Lower leg skin (tissue), 4 donors: ENCODE measurements at regions not wholly inside any gene's neighbourhood (a gene's known extent, or its start where the extent isn't known, plus 50 kb on each side); places are given as distances from the start of the nearest gene placed in this dataset.

Source experiments
- DNase-seq, 2 donors: peaks; one replicate each; pipeline ENCODE4 v3.0.0-alpha.2; 2019; ENCODE audit warnings: low spot score in 2 of 2
- H3K4me3 ChIP-seq: fragments of 200-600 bp; sonication (generic); 2 replicates; pipeline ENCODE4 v1.5.1; 2017; ENCODE audit warnings: mild to moderate bottlenecking, low read depth; ENCODE audit not compliant: poor library complexity, severe bottlenecking
- POLR2A ChIP-seq, 2 donors: fragments of 450-650 bp; IDR thresholded peaks; one replicate each; pipeline ENCODE4 v1.6.1; 2016 to 2017; ENCODE audit warnings: antibody characterized with exemption in 2 of 2, mild to moderate bottlenecking in 1 of 2, moderate library complexity in 1 of 2
- WGBS, 2 donors: methylation state at CpG; one replicate each; pipeline ENCODE4 v1.1.5; 2018; 5-methylcytosine and 5-hydroxymethylcytosine counted together
- intact Hi-C: fragments of 100-400 bp; cut with DNase I; formaldehyde crosslinking; loops from one replicate; pipeline ENCODE4 v1.15.0; 2023; ENCODE audit warnings: low total_unique reads
- TF ChIP-seq, protein P1 (sequence below), 3 donors: fragments of 450-650 bp; IDR thresholded peaks; one replicate each; pipeline ENCODE4 v1.5.1; 2016; ENCODE audit warnings: antibody characterized with exemption in 3 of 3, mild to moderate bottlenecking in 3 of 3, moderate library complexity in 2 of 3

DNA sequence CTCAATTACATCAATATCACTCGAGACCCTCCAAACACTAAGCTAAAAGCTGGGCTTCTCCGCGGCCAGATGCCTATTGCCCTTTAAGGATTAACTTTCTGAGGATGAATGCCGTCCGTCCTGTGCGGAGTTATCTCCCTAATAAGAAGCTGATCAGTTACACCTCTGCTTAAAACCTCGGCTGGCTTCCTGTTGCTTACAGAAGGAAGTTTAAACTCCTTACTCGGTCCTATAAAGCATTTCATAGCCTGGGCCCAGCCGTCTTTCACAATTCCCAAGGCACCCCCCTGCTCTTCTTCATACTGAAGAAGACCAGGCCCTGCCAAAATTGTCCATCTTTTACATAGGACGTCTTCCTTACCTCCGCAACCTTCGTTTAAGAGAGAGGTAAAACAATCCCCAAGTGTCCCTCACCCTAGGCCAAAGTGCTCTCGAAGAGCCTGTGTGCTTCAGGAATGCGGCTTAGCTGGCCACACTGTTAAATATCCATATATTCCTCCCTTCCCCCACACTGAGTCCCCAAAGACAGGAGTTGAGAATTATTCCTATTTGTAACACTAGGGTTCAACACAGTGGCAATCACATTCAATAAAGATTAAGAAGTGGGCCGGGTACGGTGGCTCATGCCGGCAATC is 112.6 kb upstream of the IRX5 start:
- intact Hi-C loops, result no loop called here
- no peak overlapping the region for H3K4me3 ChIP-seq
- TF ChIP-seq POLR2A (IDR thresholded peaks at IDR 0.05), result no peak
- TF ChIP-seq, protein P1, sequence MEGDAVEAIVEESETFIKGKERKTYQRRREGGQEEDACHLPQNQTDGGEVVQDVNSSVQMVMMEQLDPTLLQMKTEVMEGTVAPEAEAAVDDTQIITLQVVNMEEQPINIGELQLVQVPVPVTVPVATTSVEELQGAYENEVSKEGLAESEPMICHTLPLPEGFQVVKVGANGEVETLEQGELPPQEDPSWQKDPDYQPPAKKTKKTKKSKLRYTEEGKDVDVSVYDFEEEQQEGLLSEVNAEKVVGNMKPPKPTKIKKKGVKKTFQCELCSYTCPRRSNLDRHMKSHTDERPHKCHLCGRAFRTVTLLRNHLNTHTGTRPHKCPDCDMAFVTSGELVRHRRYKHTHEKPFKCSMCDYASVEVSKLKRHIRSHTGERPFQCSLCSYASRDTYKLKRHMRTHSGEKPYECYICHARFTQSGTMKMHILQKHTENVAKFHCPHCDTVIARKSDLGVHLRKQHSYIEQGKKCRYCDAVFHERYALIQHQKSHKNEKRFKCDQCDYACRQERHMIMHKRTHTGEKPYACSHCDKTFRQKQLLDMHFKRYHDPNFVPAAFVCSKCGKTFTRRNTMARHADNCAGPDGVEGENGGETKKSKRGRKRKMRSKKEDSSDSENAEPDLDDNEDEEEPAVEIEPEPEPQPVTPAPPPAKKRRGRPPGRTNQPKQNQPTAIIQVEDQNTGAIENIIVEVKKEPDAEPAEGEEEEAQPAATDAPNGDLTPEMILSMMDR (IDR thresholded peaks at IDR 0.05), result no peak
- WGBS, 2 donors, result 72 to 81% methylated on average over 17 of the region's 17 CpGs
- no peak for DNase-seq

DNA sequence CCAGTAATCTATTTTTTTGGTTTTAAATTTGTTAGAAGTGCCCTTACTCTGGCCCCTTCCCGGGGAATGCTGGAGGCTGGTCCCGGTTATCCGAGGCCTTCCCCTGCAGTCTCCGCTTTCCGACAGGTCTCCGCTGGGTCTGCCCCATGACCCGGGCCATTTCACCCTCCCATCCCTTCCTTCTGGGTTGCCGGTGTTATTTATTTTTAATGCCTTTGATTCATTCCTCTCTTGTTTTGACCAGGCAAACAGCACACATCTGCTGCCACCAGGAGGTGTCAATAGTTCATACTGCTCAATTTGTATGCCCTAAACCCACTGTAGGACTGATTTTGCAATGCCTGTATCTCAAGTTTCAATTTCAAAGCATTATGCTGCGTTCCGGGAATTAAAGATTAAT is 113.2 kb upstream of the IRX5 start:
- intact Hi-C loops, result no loop called here
- no peak for DNase-seq
- H3K4me3 ChIP-seq, result no peak overlapping the region

DNA sequence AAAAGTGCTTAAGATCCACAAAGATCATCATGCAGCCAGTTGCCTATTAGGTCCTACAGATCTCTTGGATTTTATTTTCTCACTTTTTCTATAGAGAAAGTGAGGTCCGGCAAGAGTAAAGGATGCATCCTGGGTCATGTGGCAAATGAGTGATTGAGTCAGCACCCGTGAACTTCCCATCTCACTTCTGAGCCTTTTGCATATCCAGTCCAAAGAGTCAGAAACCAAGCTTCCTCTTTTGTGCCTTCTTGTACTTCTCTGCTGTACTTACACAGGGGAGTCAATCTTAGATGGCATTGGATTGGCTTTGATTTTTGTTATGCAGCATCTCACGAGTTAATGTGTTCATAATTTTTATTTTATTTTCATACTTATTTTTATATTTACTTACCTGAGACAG is 114.2 kb upstream of the IRX5 start:
- 56 to 87% methylated on average over 3 of the region's 3 CpGs for WGBS, 2 donors
- DNase-seq, result no peak
- H3K4me3 ChIP-seq, result no peak overlapping the region
- TF ChIP-seq, protein P1 (IDR thresholded peaks at IDR 0.05), result no peak
- TF ChIP-seq POLR2A (IDR thresholded peaks at IDR 0.05), result no peak
- intact Hi-C loops, result no loop called here

More for the DNA sequence above, 113.2 kb upstream of the IRX5 start:
- WGBS, 2 donors, result 46 to 47% methylated on average over 10 of the region's 10 CpGs
- TF ChIP-seq, protein P1 (IDR thresholded peaks at IDR 0.05), result no peak
- no peak for TF ChIP-seq POLR2A (IDR thresholded peaks at IDR 0.05)

DNA sequence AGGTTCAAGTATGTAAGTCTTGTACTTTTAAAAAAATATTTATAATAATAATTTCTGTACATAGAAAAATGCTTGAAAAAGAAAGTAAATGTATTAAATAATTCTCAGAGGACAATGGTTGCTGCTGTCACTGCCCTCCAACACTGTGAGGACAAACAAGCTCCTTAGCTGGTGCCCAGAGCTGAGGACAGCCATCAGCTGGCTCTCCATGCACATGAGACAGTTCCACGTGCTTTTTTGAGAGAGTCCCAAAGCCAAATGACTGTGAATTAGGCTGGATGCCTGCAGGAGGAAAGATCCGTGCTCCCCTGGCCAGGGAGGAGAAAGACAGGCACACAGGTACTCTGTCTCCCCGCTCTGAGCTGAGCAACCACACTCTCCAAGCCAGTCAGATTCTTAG is 115.5 kb upstream of the IRX5 start:
- TF ChIP-seq, protein P1 (IDR thresholded peaks at IDR 0.05), result no peak
- no peak for TF ChIP-seq POLR2A (IDR thresholded peaks at IDR 0.05)
- no peak overlapping the region for H3K4me3 ChIP-seq
- DNase-seq, result no peak
- WGBS, 2 donors, result 42 to 70% methylated on average over 3 of the region's 3 CpGs
- intact Hi-C loops, result no loop called here

DNA sequence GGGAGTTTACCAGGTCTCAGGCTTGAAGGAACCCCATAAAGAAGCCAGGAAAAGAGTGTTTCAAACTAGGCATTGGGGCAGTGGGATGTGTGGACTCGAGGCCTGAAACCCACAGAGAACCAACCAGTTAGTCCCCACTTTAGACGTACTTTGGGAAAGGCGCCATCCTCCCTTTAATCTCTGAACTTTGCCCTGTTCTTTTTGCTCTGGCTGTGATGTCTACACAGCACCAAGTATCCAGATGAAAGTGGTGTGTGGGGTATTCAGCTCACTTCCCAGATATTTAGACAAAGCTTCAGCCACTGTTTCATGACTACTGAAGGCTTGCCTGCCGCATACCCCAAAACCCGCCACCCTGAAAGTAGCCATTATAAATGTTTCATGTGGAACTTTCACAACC is 116.9 kb upstream of the IRX5 start:
- WGBS, 2 donors, result 93 to 94% methylated on average over 5 of the region's 5 CpGs
- intact Hi-C loops, result no loop called here
- TF ChIP-seq POLR2A (IDR thresholded peaks at IDR 0.05), result no peak
- TF ChIP-seq, protein P1 (IDR thresholded peaks at IDR 0.05), result no peak
- H3K4me3 ChIP-seq, result no peak overlapping the region
- DNase-seq, result no peak

DNA sequence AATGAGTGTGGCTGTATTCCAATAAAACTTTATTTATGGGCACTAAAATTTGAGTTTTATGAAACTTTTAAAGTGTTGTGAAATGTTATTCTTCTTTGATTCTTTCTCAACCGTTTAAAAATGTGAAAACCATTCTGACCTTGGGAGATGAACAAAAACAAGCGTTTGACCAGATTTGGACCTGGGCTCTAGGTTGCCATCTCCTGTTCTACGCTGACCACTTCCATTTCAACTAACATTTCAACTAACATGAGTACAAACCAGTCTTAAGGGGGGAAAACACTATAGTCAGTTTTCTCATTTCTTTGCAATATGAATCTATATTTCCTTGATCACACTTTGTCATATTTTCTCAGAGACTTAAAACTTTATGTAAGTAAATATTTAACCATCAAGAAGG is 118.4 kb upstream of the IRX5 start:
- WGBS, 2 donors, result 54 to 55% methylated on average over 3 of the region's 3 CpGs
- no peak overlapping the region for H3K4me3 ChIP-seq
- TF ChIP-seq, protein P1 (IDR thresholded peaks at IDR 0.05), result no peak
- no peak for TF ChIP-seq POLR2A (IDR thresholded peaks at IDR 0.05)
- intact Hi-C loops, result no loop called here
- DNase-seq, result no peak
